Breast epithelium (tissue), 3 donors: ENCODE measurements at regions not wholly inside any gene's neighbourhood (a gene's known extent, or its start where the extent isn't known, plus 50 kb on each side); places are given as distances from the start of the nearest gene placed in this dataset.

Source experiments
- CTCF ChIP-seq, 3 donors: fragments of 450-650 bp; IDR thresholded peaks; one replicate each; pipeline ENCODE4 v1.5.1; 2016 to 2017; ENCODE audit warnings: antibody characterized with exemption in 3 of 3, mild to moderate bottlenecking in 3 of 3, moderate library complexity in 3 of 3
- POLR2AphosphoS5 ChIP-seq, 3 donors: sonication (generic); formaldehyde crosslinking; IDR thresholded peaks; one replicate each; pipeline ENCODE4 v1.6.1; 2017; ENCODE audit warnings: antibody characterized with exemption in 3 of 3

- TF ChIP-seq CTCF (IDR thresholded peaks at IDR 0.05), result no peak
- no peak for TF ChIP-seq POLR2AphosphoS5 (IDR thresholded peaks at IDR 0.05)
Measured at GRCh38 chr4:89398146-89398545, 90.5 kb upstream of the GPRIN3 start.
